Aorta (tissue), 5 donors: ENCODE measurements at regions not wholly inside any gene's neighbourhood (a gene's known extent, or its start where the extent isn't known, plus 50 kb on each side); places are given as distances from the start of the nearest gene placed in this dataset.

Experiments
- ATAC-seq: fragments of 200-7000 bp; cut with Tn5 transposase; one replicate; pipeline ENCODE4 v1.9.1; 2022; ENCODE audit warnings: moderate library complexity; ENCODE audit not compliant: low FRiP score
- DNase-seq, 2 donors: peaks; one replicate each; pipeline ENCODE4 v3.0.0-alpha.2; 2020
- H3K27ac ChIP-seq, 2 donors: one replicate each; pipeline ENCODE4 v1.5.1; 2013; ENCODE audit warnings: low read length in 2 of 2, mild to moderate bottlenecking in 2 of 2, moderate library complexity in 2 of 2, control low read depth in 1 of 2, inconsistent platforms in 1 of 2, low read depth in 1 of 2
- H3K27me3 ChIP-seq, 2 donors: one replicate each; pipeline ENCODE4 v1.6.1; 2013; ENCODE audit warnings: control low read depth in 1 of 2, low read length in 1 of 2, mild to moderate bottlenecking in 1 of 2, moderate library complexity in 1 of 2; ENCODE audit not compliant: insufficient read depth in 2 of 2, control insufficient read depth in 1 of 2
- H3K36me3 ChIP-seq, 2 donors: one replicate each; pipeline ENCODE4 v1.6.1; 2013; ENCODE audit warnings: control low read depth in 1 of 2, low read length in 1 of 2, mild to moderate bottlenecking in 1 of 2; ENCODE audit not compliant: insufficient read depth in 2 of 2, control insufficient read depth in 1 of 2
- H3K4me1 ChIP-seq, 2 donors: one replicate each; pipeline ENCODE4 v1.6.1; 2013; ENCODE audit warnings: low read length in 2 of 2, control low read depth in 1 of 2, mild to moderate bottlenecking in 1 of 2, moderate library complexity in 1 of 2; ENCODE audit not compliant: insufficient read depth in 2 of 2, control insufficient read depth in 1 of 2
- H3K4me3 ChIP-seq, 2 donors: one replicate each; pipeline ENCODE4 v1.5.1; 2013; ENCODE audit warnings: low read length in 2 of 2, control low read depth in 1 of 2, mild to moderate bottlenecking in 1 of 2
- H3K9me3 ChIP-seq: one replicate; pipeline ENCODE4 v1.6.1; 2013; ENCODE audit warnings: mild to moderate bottlenecking, low read length; ENCODE audit not compliant: control insufficient read depth
- whole genome bisulfite sequencing, 2 donors: extraction: QIAGEN DNeasy Blood & Tissue Kit; methylation state at CpG; one replicate each; pipeline ENCODE4 v1.1.7; 2013; 5-methylcytosine and 5-hydroxymethylcytosine counted together
- intact Hi-C, 2 donors: fragments of 100-400 bp; cut with DNase I; formaldehyde crosslinking; loops; one replicate each; pipeline versions ENCODE4 v1.14.2 to v1.15.0; 2022
- donor health status: healthy with polysubstance abuse.
- donor health status: Bipolar disorder and iron deficiency.
- donor health status: DM: no; HTN: no; CAD: no.
- donor health status: DM: no; HTN: no; CAD: no.
- donor health status: DM: yes; HTN: yes; CAD: no.

GRCh38 chr1:11338284-11338924 lies 65.4 kb downstream of the UBIAD1 start:
- Histone ChIP-seq H3K9me3 (peaks cover 1% of the 10 kb centered on the region), H3K27me3 (no peaks in the 10 kb centered on the region), H3K4me1 (no peaks in the 10 kb centered on the region), H3K4me3 (no peak overlapping the region), H3K36me3 (no peaks in the 10 kb centered on the region), H3K27ac (no peak overlapping the region)
- WGBS, 2 donors: 67 to 71% methylated on average over 10 of the region's 10 CpGs
- intact Hi-C loops: no loop called here
- ATAC-seq (no peak), DNase-seq (no peak)

- DNase-seq: no peak
- WGBS, 2 donors: 7 to 8% methylated on average over 24 of the region's 24 CpGs
- intact Hi-C loops: no loop called here
These were observed 66.6 kb downstream of the UBIAD1 start for GRCh38 chr1:11339346-11340232.

GRCh38 chr1:11340233-11340632 lies 67.2 kb downstream of the UBIAD1 start:
- DNase-seq (no peak), ATAC-seq (no peak)
- Histone ChIP-seq H3K4me3 (no peak overlapping the region), H3K4me1 (no peaks in the 10 kb centered on the region), H3K27ac (no peak overlapping the region), H3K36me3 (no peaks in the 10 kb centered on the region), H3K9me3 (no peaks in the 10 kb centered on the region), H3K27me3 (no peaks in the 10 kb centered on the region)
- intact Hi-C loops: no loop called here
- 12 to 15% methylated on average over 4 of the region's 4 CpGs for WGBS, 2 donors

More at GRCh38 chr1:11339346-11340232, 66.6 kb downstream of the UBIAD1 start:
- Histone ChIP-seq H3K4me3 (no peak overlapping the region), H3K4me1 (no peaks in the 10 kb centered on the region), H3K27ac (no peak overlapping the region), H3K36me3 (no peaks in the 10 kb centered on the region), H3K27me3 (no peaks in the 10 kb centered on the region), H3K9me3 (no peaks in the 10 kb centered on the region)
- no peak for ATAC-seq

GRCh38 chr1:11341901-11342552 lies 69.0 kb downstream of the UBIAD1 start:
- Histone ChIP-seq H3K4me3 (no peak overlapping the region), H3K36me3 (no peaks in the 10 kb centered on the region), H3K27me3 (no peaks in the 10 kb centered on the region), H3K27ac (no peak overlapping the region), H3K9me3 (no peaks in the 10 kb centered on the region), H3K4me1 (no peaks in the 10 kb centered on the region)
- ATAC-seq (no peak), DNase-seq (no peak)
- 40 to 41% methylated on average over 6 of the region's 6 CpGs for WGBS, 2 donors
- intact Hi-C loops: no loop called here

GRCh38 chr1:11342621-11343032 lies 69.6 kb downstream of the UBIAD1 start:
- Histone ChIP-seq H3K4me1 (no peaks in the 10 kb centered on the region), H3K9me3 (no peaks in the 10 kb centered on the region), H3K27me3 (no peaks in the 10 kb centered on the region), H3K27ac (no peak overlapping the region), H3K36me3 (no peaks in the 10 kb centered on the region), H3K4me3 (no peak overlapping the region)
- no peak for DNase-seq
- intact Hi-C loops: no loop called here
- no peak for ATAC-seq
- 57 to 59% methylated on average over 6 of the region's 6 CpGs for WGBS, 2 donors

GRCh38 chr1:11345971-11346715 lies 73.1 kb downstream of the UBIAD1 start:
- DNase-seq (no peak), ATAC-seq (no peak)
- 27 to 45% methylated on average over 19 of the region's 19 CpGs for WGBS, 2 donors
- no peaks in the 10 kb centered on the region for H3K36me3 ChIP-seq
- no peak overlapping the region for H3K4me3 ChIP-seq
- H3K27ac ChIP-seq: no peak overlapping the region
- H3K27me3 ChIP-seq: peaks cover 0 to 3% of the 10 kb centered on the region in 2 donors
- H3K9me3 ChIP-seq: no peaks in the 10 kb centered on the region
- H3K4me1 ChIP-seq: no peaks in the 10 kb centered on the region
- intact Hi-C loops: no loop called here

GRCh38 chr1:11350265-11350664 lies 77.3 kb downstream of the UBIAD1 start:
- 3 to 10% methylated on average over 14 of the region's 14 CpGs for WGBS, 2 donors
- DNase-seq: no peak

GRCh38 chr1:11352058-11352715 lies 79.2 kb downstream of the UBIAD1 start:
- DNase-seq (no peak), ATAC-seq (no peak)
- no peak overlapping the region for H3K27ac ChIP-seq
- H3K4me3 ChIP-seq: no peak overlapping the region
- H3K9me3 ChIP-seq: no peaks in the 10 kb centered on the region
- WGBS, 2 donors: 90 to 92% methylated on average over 12 of the region's 12 CpGs
- H3K27me3 ChIP-seq: peaks cover 0 to 3% of the 10 kb centered on the region in 2 donors
- no peaks in the 10 kb centered on the region for H3K4me1 ChIP-seq
- intact Hi-C loops: no loop called here
- no peaks in the 10 kb centered on the region for H3K36me3 ChIP-seq

More at GRCh38 chr1:11350265-11350664, 77.3 kb downstream of the UBIAD1 start:
- Histone ChIP-seq H3K4me3 (no peak overlapping the region), H3K36me3 (no peaks in the 10 kb centered on the region), H3K4me1 (no peaks in the 10 kb centered on the region), H3K9me3 (no peaks in the 10 kb centered on the region), H3K27me3 (peaks cover 0 to 3% of the 10 kb centered on the region in 2 donors), H3K27ac (no peak overlapping the region)
- intact Hi-C loops: no loop called here
- ATAC-seq: no peak
